ENCODE measurements at regions not wholly inside any gene's neighbourhood (a gene's known extent, or its start where the extent isn't known, plus 50 kb on each side); places are given as distances from the start of the nearest gene placed in this dataset.

- no peak for TF ChIP-seq CTCF (IDR thresholded peaks at IDR 0.05; ENCODE audit: borderline replicate concordance, extremely low read depth, insufficient read depth)
- FAIRE-seq (no peak), DNase-seq (no peak)
- intact Hi-C loops (cut with DNase I) = no loop called here
- Histone ChIP-seq H3K27ac (ENCODE audit: low read depth in 2 of 2, low read length in 2 of 2) (no peak overlapping the region), H3K9ac (ENCODE audit: low read length in 3 of 3) (no peak overlapping the region), H3K4me1 (ENCODE audit: control insufficient read depth in 2 of 3, insufficient read depth in 2 of 3, low read depth in 1 of 3, low read length in 3 of 3) (no peaks in the 10 kb centered on the region), H3K36me3 (ENCODE audit: control insufficient read depth in 2 of 3, insufficient read depth in 3 of 3, low read length in 3 of 3) (no peaks in the 10 kb centered on the region), H3K27me3 (ENCODE audit: control insufficient read depth, insufficient read depth, low read length) (no peaks in the 10 kb centered on the region), H3K9me3 (ENCODE audit: control insufficient read depth in 2 of 3, insufficient read depth in 1 of 3, low read length in 3 of 3) (no peaks in the 10 kb centered on the region), H3K4me3 (ENCODE audit: low read length in 3 of 3) (no peak overlapping the region)
These were observed 295.6 kb downstream of the SH2D1A start for GRCh38 chrX:124641737-124642491.

GRCh38 chrX:124646403-124646802 lies 300.0 kb downstream of the SH2D1A start:
- Histone ChIP-seq H3K27ac (ENCODE audit: low read depth in 2 of 2, low read length in 2 of 2) (no peak overlapping the region), H3K27me3 (ENCODE audit: control insufficient read depth, insufficient read depth, low read length) (no peaks in the 10 kb centered on the region), H3K9ac (ENCODE audit: low read length in 3 of 3) (no peak overlapping the region), H3K4me1 (ENCODE audit: control insufficient read depth in 2 of 3, insufficient read depth in 2 of 3, low read depth in 1 of 3, low read length in 3 of 3) (no peaks in the 10 kb centered on the region), H3K36me3 (ENCODE audit: control insufficient read depth in 2 of 3, insufficient read depth in 3 of 3, low read length in 3 of 3) (no peaks in the 10 kb centered on the region), H3K9me3 (ENCODE audit: control insufficient read depth in 2 of 3, insufficient read depth in 1 of 3, low read length in 3 of 3) (no peaks in the 10 kb centered on the region), H3K4me3 (ENCODE audit: low read length in 3 of 3) (no peak overlapping the region)
- FAIRE-seq (no peak), DNase-seq (no peak)
- intact Hi-C loops (cut with DNase I) = no loop called here
- no peak for TF ChIP-seq CTCF (IDR thresholded peaks at IDR 0.05; ENCODE audit: borderline replicate concordance, extremely low read depth, insufficient read depth)

DNA sequence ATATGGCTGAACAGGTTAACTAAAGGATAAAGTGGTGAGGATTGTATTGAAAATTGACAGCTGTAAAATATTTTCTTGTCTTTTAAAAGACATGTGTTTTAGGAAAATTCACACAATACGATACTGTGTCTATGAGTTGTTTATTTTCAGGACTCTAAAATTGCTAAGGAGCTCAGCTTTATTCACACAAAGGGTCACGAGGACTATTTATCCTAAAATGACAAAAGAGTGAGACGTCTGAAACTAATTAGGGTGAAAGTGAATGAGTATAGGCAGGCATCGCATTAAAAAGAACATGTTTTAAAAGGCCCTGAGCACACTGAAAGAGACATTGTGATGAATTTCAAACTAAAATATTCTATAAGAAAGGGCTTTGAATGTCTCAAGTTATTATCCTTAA lies 304.7 kb downstream of the SH2D1A start:
- no peak for TF ChIP-seq CTCF (IDR thresholded peaks at IDR 0.05; ENCODE audit: borderline replicate concordance, extremely low read depth, insufficient read depth)
- Histone ChIP-seq H3K4me1 (ENCODE audit: control insufficient read depth in 2 of 3, insufficient read depth in 2 of 3, low read depth in 1 of 3, low read length in 3 of 3) (no peaks in the 10 kb centered on the region), H3K9me3 (ENCODE audit: control insufficient read depth in 2 of 3, insufficient read depth in 1 of 3, low read length in 3 of 3) (no peaks in the 10 kb centered on the region), H3K9ac (ENCODE audit: low read length in 3 of 3) (no peak overlapping the region), H3K36me3 (ENCODE audit: control insufficient read depth in 2 of 3, insufficient read depth in 3 of 3, low read length in 3 of 3) (no peaks in the 10 kb centered on the region), H3K4me3 (ENCODE audit: low read length in 3 of 3) (no peak overlapping the region), H3K27me3 (ENCODE audit: control insufficient read depth, insufficient read depth, low read length) (no peaks in the 10 kb centered on the region), H3K27ac (ENCODE audit: low read depth in 2 of 2, low read length in 2 of 2) (no peak overlapping the region)
- DNase-seq (no peak), FAIRE-seq (no peak)
- intact Hi-C loops (cut with DNase I) = no loop called here

Measured in kidney (tissue), 13 donors.